ENCODE measurements at regions not wholly inside any gene's neighbourhood (a gene's known extent, or its start where the extent isn't known, plus 50 kb on each side); places are given as distances from the start of the nearest gene placed in this dataset.
"Not testable (repeated sequence)": the region's sequence is repeated elsewhere in the genome, so short reads cannot be mapped to it uniquely, and the experiment has no call there.

- DNase-seq (no peak), ATAC-seq (no peak)
- intact Hi-C loops (cut with DNase I) = no loop called here
- Histone ChIP-seq H3K4me3 (no peak overlapping the region), H3K27ac (no peak overlapping the region), H3K9me3 (no peaks in the 10 kb centered on the region), H3K27me3 (no peaks in the 10 kb centered on the region), H3K4me1 (no peaks in the 10 kb centered on the region), H3K36me3 (no peaks in the 10 kb centered on the region)
- TF ChIP-seq, protein P1, sequence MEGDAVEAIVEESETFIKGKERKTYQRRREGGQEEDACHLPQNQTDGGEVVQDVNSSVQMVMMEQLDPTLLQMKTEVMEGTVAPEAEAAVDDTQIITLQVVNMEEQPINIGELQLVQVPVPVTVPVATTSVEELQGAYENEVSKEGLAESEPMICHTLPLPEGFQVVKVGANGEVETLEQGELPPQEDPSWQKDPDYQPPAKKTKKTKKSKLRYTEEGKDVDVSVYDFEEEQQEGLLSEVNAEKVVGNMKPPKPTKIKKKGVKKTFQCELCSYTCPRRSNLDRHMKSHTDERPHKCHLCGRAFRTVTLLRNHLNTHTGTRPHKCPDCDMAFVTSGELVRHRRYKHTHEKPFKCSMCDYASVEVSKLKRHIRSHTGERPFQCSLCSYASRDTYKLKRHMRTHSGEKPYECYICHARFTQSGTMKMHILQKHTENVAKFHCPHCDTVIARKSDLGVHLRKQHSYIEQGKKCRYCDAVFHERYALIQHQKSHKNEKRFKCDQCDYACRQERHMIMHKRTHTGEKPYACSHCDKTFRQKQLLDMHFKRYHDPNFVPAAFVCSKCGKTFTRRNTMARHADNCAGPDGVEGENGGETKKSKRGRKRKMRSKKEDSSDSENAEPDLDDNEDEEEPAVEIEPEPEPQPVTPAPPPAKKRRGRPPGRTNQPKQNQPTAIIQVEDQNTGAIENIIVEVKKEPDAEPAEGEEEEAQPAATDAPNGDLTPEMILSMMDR (IDR thresholded peaks at IDR 0.05) = no peak
- no peak for TF ChIP-seq POLR2A (IDR thresholded peaks at IDR 0.05)
- WGBS (ENCODE audit: insufficient coverage, low coverage, low lambda C conversion rate, missing lambda C conversion rate) = 60% methylated on average over 1 of the region's 1 CpG
Observed at GRCh38 chr7:109622320-109622719, 1052.6 kb downstream of the DNAJB9 start.

DNA sequence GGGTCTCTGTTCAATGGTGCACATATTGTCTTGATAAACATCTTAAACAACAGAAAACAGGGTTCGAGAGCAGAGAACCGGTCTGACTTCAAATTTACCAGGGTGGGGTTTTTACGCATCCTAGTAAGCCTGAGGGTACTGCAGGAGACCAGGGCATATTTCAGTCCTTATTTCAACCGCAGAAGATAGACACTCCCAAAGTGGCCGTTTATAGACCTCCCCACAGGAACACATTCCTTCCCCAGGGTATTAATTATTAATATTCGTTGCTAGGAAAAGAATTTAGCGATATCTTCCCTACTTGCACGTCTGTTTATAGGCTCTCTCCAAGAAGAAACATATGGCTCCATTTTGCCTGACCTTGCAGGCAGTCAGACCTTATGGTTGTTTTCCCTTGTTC, 1063.2 kb downstream of the DNAJB9 start:
- H3K27me3 ChIP-seq; H3K4me3 ChIP-seq; H3K4me1 ChIP-seq; DNase-seq; H3K9me3 ChIP-seq; H3K27ac ChIP-seq; ATAC-seq; H3K36me3 ChIP-seq; intact Hi-C loops (cut with DNase I): not testable (repeated sequence)
- WGBS (ENCODE audit: insufficient coverage, low coverage, low lambda C conversion rate, missing lambda C conversion rate) = 40% methylated on average over 4 of the region's 8 CpGs

DNA sequence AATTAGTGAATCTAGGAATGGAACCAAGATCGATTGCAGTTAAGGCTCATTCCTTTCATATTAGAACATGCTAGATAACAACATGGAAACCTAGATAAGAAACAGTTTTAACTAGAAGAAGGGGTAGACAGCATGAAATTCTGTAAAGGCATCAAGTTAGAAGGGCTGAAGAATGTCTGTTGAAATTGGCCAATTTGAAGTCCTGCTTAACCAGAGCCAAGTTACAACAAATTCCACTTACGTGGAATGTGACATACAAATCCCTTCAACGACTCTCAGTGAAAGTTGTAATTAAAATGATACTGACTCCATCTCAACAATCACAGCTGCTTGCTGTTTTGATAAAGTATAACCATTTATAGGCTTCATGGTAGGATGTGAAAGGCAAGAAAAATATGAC, 1065.7 kb downstream of the DNAJB9 start:
- 60% methylated on average over 3 of the region's 3 CpGs for WGBS (ENCODE audit: insufficient coverage, low coverage, low lambda C conversion rate, missing lambda C conversion rate)
- no peaks in the 10 kb centered on the region for H3K36me3 ChIP-seq
- H3K4me1 ChIP-seq = no peaks in the 10 kb centered on the region
- H3K4me3 ChIP-seq = no peak overlapping the region
- ATAC-seq (no peak), DNase-seq (no peak)
- TF ChIP-seq, protein P1 (IDR thresholded peaks at IDR 0.05) = no peak
- no peak for TF ChIP-seq POLR2A (IDR thresholded peaks at IDR 0.05)
- no peaks in the 10 kb centered on the region for H3K9me3 ChIP-seq
- no peaks in the 10 kb centered on the region for H3K27me3 ChIP-seq
- H3K27ac ChIP-seq = no peak overlapping the region
- intact Hi-C loops (cut with DNase I) = no loop called here

DNA sequence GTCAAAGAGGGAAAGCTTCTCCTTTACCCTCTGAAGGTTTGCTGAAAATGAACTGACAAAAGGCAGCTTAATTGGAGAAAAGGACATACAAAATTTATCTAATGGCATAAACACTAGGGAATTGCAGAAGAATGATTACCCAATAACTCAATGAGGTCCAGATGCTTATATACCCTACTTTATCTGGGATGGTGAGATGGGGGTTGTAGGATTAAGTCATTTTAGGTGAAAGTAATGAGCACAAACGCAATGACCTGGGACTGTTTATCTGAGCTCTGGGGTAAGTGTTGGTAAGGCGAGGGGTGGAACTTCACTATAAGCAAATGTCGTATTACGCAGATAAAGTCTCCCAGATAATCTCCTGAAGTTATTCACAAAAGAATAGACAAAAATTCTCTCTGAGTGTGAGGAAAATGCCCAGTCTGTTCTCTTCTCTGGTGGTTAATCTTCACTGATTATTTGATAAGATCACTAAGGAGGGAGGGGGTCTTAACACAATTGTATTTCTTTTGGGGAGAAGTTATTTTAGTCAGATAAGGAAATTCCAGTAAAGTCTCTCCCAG, 1067.8 kb downstream of the DNAJB9 start:
- no peak overlapping the region for H3K4me3 ChIP-seq
- no peak for TF ChIP-seq POLR2A (IDR thresholded peaks at IDR 0.05)
- TF ChIP-seq, protein P1 (IDR thresholded peaks at IDR 0.05) = no peak
- no peaks in the 10 kb centered on the region for H3K9me3 ChIP-seq
- no peak for DNase-seq
- no peak for ATAC-seq
- no peaks in the 10 kb centered on the region for H3K27me3 ChIP-seq
- no peaks in the 10 kb centered on the region for H3K4me1 ChIP-seq
- WGBS (ENCODE audit: insufficient coverage, low coverage, low lambda C conversion rate, missing lambda C conversion rate) = 41% methylated on average over 4 of the region's 4 CpGs
- intact Hi-C loops (cut with DNase I) = no loop called here
- H3K27ac ChIP-seq = no peak overlapping the region
- no peaks in the 10 kb centered on the region for H3K36me3 ChIP-seq

DNA sequence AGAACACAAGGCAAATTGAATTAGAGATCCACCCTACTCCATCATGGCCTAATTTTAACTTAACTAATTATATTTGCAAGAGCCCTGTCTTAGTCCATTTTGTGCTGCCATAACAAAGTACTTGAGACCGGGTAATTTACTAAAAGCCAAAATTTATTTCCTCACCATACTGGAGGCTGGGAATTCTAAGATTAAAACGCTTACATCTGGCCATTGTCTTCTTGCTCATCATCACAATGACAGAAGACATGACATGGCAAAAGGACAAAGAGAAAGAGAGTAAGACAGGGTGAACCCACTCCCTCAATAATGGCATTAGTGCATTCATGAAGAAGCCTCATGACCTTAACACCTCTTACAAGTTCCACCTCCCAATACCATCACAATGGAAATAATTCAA, 1068.6 kb downstream of the DNAJB9 start:
- Histone ChIP-seq H3K27me3 (no peaks in the 10 kb centered on the region), H3K36me3 (no peaks in the 10 kb centered on the region), H3K27ac (no peak overlapping the region), H3K4me3 (no peak overlapping the region), H3K4me1 (no peaks in the 10 kb centered on the region), H3K9me3 (no peaks in the 10 kb centered on the region)
- 58% methylated on average over 2 of the region's 2 CpGs for WGBS (ENCODE audit: insufficient coverage, low coverage, low lambda C conversion rate, missing lambda C conversion rate)
- no peak for ATAC-seq
- intact Hi-C loops (cut with DNase I) = no loop called here
- TF ChIP-seq, protein P1 (IDR thresholded peaks at IDR 0.05) = no peak
- no peak for TF ChIP-seq POLR2A (IDR thresholded peaks at IDR 0.05)
- no peak for DNase-seq

Measured in right lobe of liver (tissue), 6 donors.